DOHH2 (cell line): ENCODE measurements at regions not wholly inside any gene's neighbourhood (a gene's known extent, or its start where the extent isn't known, plus 50 kb on each side); places are given as distances from the start of the nearest gene placed in this dataset.
"Not testable (repeated sequence)": the region's sequence is repeated elsewhere in the genome, so short reads cannot be mapped to it uniquely, and the experiment has no call there.

Experiments used
- H3F3A ChIP-seq: fragments of 200-600 bp; sonication (generic), shearing (Covaris generic); 2 replicates; pipeline ENCODE4 v1.6.0; 2016; ENCODE audit warnings: antibody characterized with exemption, mild to moderate bottlenecking; ENCODE audit not compliant: control insufficient read depth, insufficient read depth
- H3K27ac ChIP-seq: fragments of 200-600 bp; sonication (generic); 2 replicates; pipeline ENCODE4 v1.5.1; 2014; ENCODE audit warnings: low read depth, mild to moderate bottlenecking, low read length, moderate library complexity
- H3K27me3 ChIP-seq: fragments of 200-600 bp; sonication (generic); 2 replicates; pipeline ENCODE4 v1.6.1; 2014; ENCODE audit warnings: mild to moderate bottlenecking, low read length, mixed read lengths; ENCODE audit not compliant: control insufficient read depth
- H3K36me3 ChIP-seq: fragments of 200-600 bp; sonication (generic); 2 replicates; pipeline ENCODE4 v1.6.1; 2014; ENCODE audit warnings: mild to moderate bottlenecking, low read length, moderate library complexity, mixed read lengths; ENCODE audit not compliant: control insufficient read depth
- H3K4me1 ChIP-seq: fragments of 200-600 bp; sonication (generic); 2 replicates; pipeline ENCODE4 v1.6.1; 2014; ENCODE audit warnings: mild to moderate bottlenecking, low read length, mixed read lengths; ENCODE audit not compliant: control insufficient read depth
- H3K4me2 ChIP-seq: fragments of 200-600 bp; sonication (generic); 2 replicates; pipeline ENCODE4 v1.6.0; 2014; ENCODE audit warnings: mild to moderate bottlenecking, low read length, moderate library complexity
- H3K4me3 ChIP-seq: fragments of 200-600 bp; sonication (generic); 2 replicates; pipeline ENCODE4 v1.5.1; 2014; ENCODE audit warnings: mild to moderate bottlenecking, low read length, mixed read lengths
- H3K79me2 ChIP-seq: fragments of 200-600 bp; sonication (generic); 2 replicates; pipeline ENCODE4 v1.6.1; 2014; ENCODE audit warnings: mild to moderate bottlenecking, low read length, mixed read lengths; ENCODE audit not compliant: control insufficient read depth
- H3K9me2 ChIP-seq: fragments of 200-600 bp; sonication (generic); replicated peaks from 2 replicates; pipeline ENCODE4 v1.6.1; 2014; ENCODE audit warnings: mild to moderate bottlenecking, low read length, mixed read lengths; ENCODE audit not compliant: control insufficient read depth
- H3K9me3 ChIP-seq: fragments of 200-600 bp; sonication (generic); 2 replicates; pipeline ENCODE4 v1.6.1; 2014; ENCODE audit warnings: antibody characterized with exemption, low read length, mixed read lengths; ENCODE audit not compliant: control insufficient read depth, insufficient read depth
- H4K20me1 ChIP-seq: fragments of 200-600 bp; sonication (generic); 2 replicates; pipeline ENCODE4 v1.6.0; 2014; ENCODE audit warnings: low read depth, mild to moderate bottlenecking, antibody characterized with exemption, low read length, moderate library complexity; ENCODE audit not compliant: control insufficient read depth, insufficient read depth
- EZH2phosphoT487 ChIP-seq: fragments of 200-600 bp; sonication (generic); IDR thresholded peaks from 2 replicates; pipeline ENCODE4 v1.6.1; 2017; ENCODE audit warnings: borderline replicate concordance, mild to moderate bottlenecking, antibody characterized with exemption, low read length, moderate library complexity, mixed read lengths
- TF ChIP-seq, protein P1 (sequence below): fragments of 200-600 bp; sonication (generic); IDR thresholded peaks from one replicate; pipeline ENCODE4 v1.5.1; 2014; ENCODE audit warnings: antibody characterized with exemption, mild to moderate bottlenecking, low read depth, low read length; ENCODE audit not compliant: poor library complexity, severe bottlenecking

- not testable (repeated sequence) for H3K4me2 ChIP-seq, H3K79me2 ChIP-seq, H3K9me3 ChIP-seq, H3K4me1 ChIP-seq, H3K4me3 ChIP-seq, H3K27me3 ChIP-seq, H3K27ac ChIP-seq, H3F3A ChIP-seq, H4K20me1 ChIP-seq, H3K36me3 ChIP-seq, H3K9me2 ChIP-seq
Measured at GRCh38 chr12:116327992-116328391, 50.5 kb upstream of the MED13L start.

GRCh38 chr12:116331876-116332275 is 54.4 kb upstream of the MED13L start:
- H3K9me2 ChIP-seq: no peaks in the 10 kb centered on the region
- no peaks in the 10 kb centered on the region; the same call in 1 of the 2 replicates for H3K27me3 ChIP-seq
- H3F3A ChIP-seq: no peaks in the 10 kb centered on the region
- no peak overlapping the region for H3K4me3 ChIP-seq
- H3K4me2 ChIP-seq: no peak overlapping the region
- H3K4me1 ChIP-seq: peaks cover 24% of the 10 kb centered on the region
- H3K27ac ChIP-seq: no peak overlapping the region
- H3K36me3 ChIP-seq: no peaks in the 10 kb centered on the region
- no peaks in the 10 kb centered on the region for H3K9me3 ChIP-seq
- H4K20me1 ChIP-seq: no peaks in the 10 kb centered on the region
- no peaks in the 10 kb centered on the region for H3K79me2 ChIP-seq
- TF ChIP-seq, protein P1, sequence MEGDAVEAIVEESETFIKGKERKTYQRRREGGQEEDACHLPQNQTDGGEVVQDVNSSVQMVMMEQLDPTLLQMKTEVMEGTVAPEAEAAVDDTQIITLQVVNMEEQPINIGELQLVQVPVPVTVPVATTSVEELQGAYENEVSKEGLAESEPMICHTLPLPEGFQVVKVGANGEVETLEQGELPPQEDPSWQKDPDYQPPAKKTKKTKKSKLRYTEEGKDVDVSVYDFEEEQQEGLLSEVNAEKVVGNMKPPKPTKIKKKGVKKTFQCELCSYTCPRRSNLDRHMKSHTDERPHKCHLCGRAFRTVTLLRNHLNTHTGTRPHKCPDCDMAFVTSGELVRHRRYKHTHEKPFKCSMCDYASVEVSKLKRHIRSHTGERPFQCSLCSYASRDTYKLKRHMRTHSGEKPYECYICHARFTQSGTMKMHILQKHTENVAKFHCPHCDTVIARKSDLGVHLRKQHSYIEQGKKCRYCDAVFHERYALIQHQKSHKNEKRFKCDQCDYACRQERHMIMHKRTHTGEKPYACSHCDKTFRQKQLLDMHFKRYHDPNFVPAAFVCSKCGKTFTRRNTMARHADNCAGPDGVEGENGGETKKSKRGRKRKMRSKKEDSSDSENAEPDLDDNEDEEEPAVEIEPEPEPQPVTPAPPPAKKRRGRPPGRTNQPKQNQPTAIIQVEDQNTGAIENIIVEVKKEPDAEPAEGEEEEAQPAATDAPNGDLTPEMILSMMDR: no peak
- no peak for TF ChIP-seq EZH2phosphoT487

DNA sequence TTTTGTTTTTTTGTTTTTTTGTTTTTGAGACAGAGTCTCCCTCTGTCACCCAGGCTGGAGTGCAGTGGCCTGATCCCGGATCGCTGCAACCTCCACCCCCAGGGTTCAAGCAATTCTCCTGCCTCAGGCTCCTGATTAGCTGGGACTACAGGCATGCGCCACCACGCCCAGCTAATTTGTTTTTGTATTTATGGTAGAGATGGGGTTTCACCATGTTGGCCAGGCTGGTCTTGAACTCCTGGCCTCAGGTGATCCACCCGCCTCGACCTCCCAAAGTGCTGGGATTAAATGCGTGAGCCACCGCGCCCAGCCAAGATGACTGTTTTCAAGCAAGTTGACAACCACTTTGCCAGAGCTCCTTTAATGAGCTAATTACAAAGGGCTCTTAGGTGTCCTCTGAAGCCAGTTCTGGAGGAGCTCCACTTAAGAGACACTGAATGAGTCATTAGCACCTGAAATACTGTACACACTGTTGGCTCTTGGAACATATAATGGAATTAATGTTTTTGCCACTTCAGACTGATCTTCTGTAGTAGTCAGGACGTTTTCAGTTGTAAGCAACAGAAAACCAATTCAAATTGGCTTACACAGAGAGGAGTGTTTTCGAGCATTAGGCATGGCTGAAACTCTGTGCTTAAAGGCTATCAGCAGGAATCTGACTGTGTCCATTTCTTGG is 55.4 kb upstream of the MED13L start:
- no peaks in the 10 kb centered on the region for H3K36me3 ChIP-seq
- H4K20me1 ChIP-seq: no peaks in the 10 kb centered on the region
- no peak overlapping the region for H3K27ac ChIP-seq
- TF ChIP-seq EZH2phosphoT487: no peak
- TF ChIP-seq, protein P1: no peak
- H3K9me3 ChIP-seq: no peaks in the 10 kb centered on the region
- H3K4me1 ChIP-seq: peaks cover 27% of the 10 kb centered on the region
- no peaks in the 10 kb centered on the region; the same call in 1 of the 2 replicates for H3K27me3 ChIP-seq
- no peaks in the 10 kb centered on the region for H3K9me2 ChIP-seq
- no peaks in the 10 kb centered on the region for H3F3A ChIP-seq
- no peak overlapping the region for H3K4me3 ChIP-seq
- H3K4me2 ChIP-seq: no peak overlapping the region
- H3K79me2 ChIP-seq: no peaks in the 10 kb centered on the region

- Histone ChIP-seq H3K27me3 (no peaks in the 10 kb centered on the region; the same call in 1 of the 2 replicates), H3K4me3 (no peak overlapping the region), H3K4me1 (peaks cover 27% of the 10 kb centered on the region), H3K79me2 (no peaks in the 10 kb centered on the region), H3K9me2 (no peaks in the 10 kb centered on the region), H3K9me3 (no peaks in the 10 kb centered on the region), H3K27ac (no peak overlapping the region), H3K36me3 (no peaks in the 10 kb centered on the region), H3F3A (no peaks in the 10 kb centered on the region), H3K4me2 (0 out of 2 replicates have a peak overlapping the region, but pooled peaks have one; percentile 32), H4K20me1 (no peaks in the 10 kb centered on the region)
- TF ChIP-seq, protein P1: no peak
- no peak for TF ChIP-seq EZH2phosphoT487
Measured at GRCh38 chr12:116333402-116333801, 55.9 kb upstream of the MED13L start.
